ENCODE measurements at regions not wholly inside any gene's neighbourhood (a gene's known extent, or its start where the extent isn't known, plus 50 kb on each side); places are given as distances from the start of the nearest gene placed in this dataset.

- TF ChIP-seq CTCF (IDR thresholded peaks at IDR 0.05), result no peak
- TF ChIP-seq POLR2A (IDR thresholded peaks at IDR 0.05), result no peak
These were observed 901.7 kb downstream of the DIAPH3 start for GRCh38 chr13:59261928-59262488.

All from sigmoid colon (tissue), 3 donors.